CD14-positive monocyte (primary cell): ENCODE measurements at regions not wholly inside any gene's neighbourhood (a gene's known extent, or its start where the extent isn't known, plus 50 kb on each side); places are given as distances from the start of the nearest gene placed in this dataset.

ENCODE experiments used
- DNase-seq, 3 donors: peaks; one replicate each; pipeline ENCODE4 v3.0.0-alpha.2; 2011 to 2022
- H2AFZ ChIP-seq: 2 replicates; pipeline ENCODE4 v1.6.0; 2012; ENCODE audit warnings: mild to moderate bottlenecking, low read depth, low read length, inconsistent platforms; ENCODE audit not compliant: insufficient read depth, poor library complexity, severe bottlenecking
- H3K27ac ChIP-seq, 2 donors: 1 replicate in 1 of 2; 2 replicates in 1 of 2; pipeline ENCODE4 v1.5.1; 2012 to 2013; ENCODE audit warnings: low read length in 2 of 2, control low read depth in 1 of 2, inconsistent platforms in 1 of 2, low read depth in 1 of 2, mild to moderate bottlenecking in 1 of 2
- H3K27me3 ChIP-seq, 2 donors: one replicate each; pipeline versions ENCODE4 v1.6.0 to v1.6.1; 2011 to 2013; ENCODE audit warnings: low read length in 2 of 2; ENCODE audit not compliant: control insufficient read depth in 2 of 2, insufficient read depth in 2 of 2
- H3K36me3 ChIP-seq, 2 donors: replicated peaks in 1 of 2; 1 replicate in 1 of 2; 2 replicates in 1 of 2; pipeline versions ENCODE4 v1.5.1 to v1.6.1; 2012 to 2013; ENCODE audit warnings: low read length in 2 of 2, control low read depth in 1 of 2, inconsistent platforms in 1 of 2, mild to moderate bottlenecking in 1 of 2; ENCODE audit not compliant: insufficient read depth in 2 of 2, control insufficient read depth in 1 of 2
- H3K4me1 ChIP-seq, 2 donors: 1 replicate in 1 of 2; 2 replicates in 1 of 2; pipeline versions ENCODE4 v1.5.1 to v1.6.1; 2012 to 2013; ENCODE audit warnings: low read length in 2 of 2, control low read depth in 1 of 2, inconsistent platforms in 1 of 2, mild to moderate bottlenecking in 1 of 2, moderate library complexity in 1 of 2; ENCODE audit not compliant: insufficient read depth in 2 of 2, control insufficient read depth in 1 of 2
- H3K4me2 ChIP-seq: replicated peaks from 2 replicates; pipeline ENCODE3; 2012; ENCODE audit warnings: low read length, moderate library complexity, mild to moderate bottlenecking; ENCODE audit not compliant: poor library complexity, severe bottlenecking; ENCODE audit errors: extremely low read depth
- H3K4me3 ChIP-seq, 3 experiments: fragments of 200-600 bp in 1 of 3; sonication (generic) in 1 of 3; replicated peaks in 1 of 3; 1 replicate in 2 of 3; 2 replicates in 1 of 3; pipeline ENCODE4 v1.5.1; 2011 to 2013; ENCODE audit warnings: low read length in 3 of 3, mild to moderate bottlenecking in 3 of 3, control low read depth in 2 of 3, low read depth in 2 of 3, inconsistent platforms in 1 of 3, moderate library complexity in 1 of 3
- H3K79me2 ChIP-seq: 2 replicates; pipeline ENCODE4 v1.6.0; 2012; ENCODE audit warnings: mild to moderate bottlenecking, control low read depth, inconsistent platforms, low read length, moderate library complexity; ENCODE audit not compliant: insufficient read depth
- H3K9ac ChIP-seq: 2 replicates; pipeline ENCODE4 v1.6.0; 2017; ENCODE audit warnings: low read length, mild to moderate bottlenecking; ENCODE audit not compliant: insufficient read depth, poor library complexity, severe bottlenecking
- H3K9me3 ChIP-seq, 2 donors: replicated peaks in 1 of 2; 1 replicate in 1 of 2; 2 replicates in 1 of 2; pipeline versions ENCODE4 v1.5.1 to v1.6.1; 2012 to 2013; ENCODE audit warnings: low read length in 2 of 2, control low read depth in 1 of 2; ENCODE audit not compliant: control insufficient read depth in 1 of 2, insufficient read depth in 1 of 2
- H4K20me1 ChIP-seq: 2 replicates; pipeline ENCODE4 v1.6.0; 2012; ENCODE audit warnings: mild to moderate bottlenecking, low read length, control low read depth, moderate library complexity; ENCODE audit not compliant: insufficient read depth
- H3K27ac Mint-ChIP-seq, 7 donors: one replicate each; pipeline ENCODE4 v1.8.0; 2020; ENCODE audit warnings: mild to moderate bottlenecking in 7 of 7, mixed read lengths in 7 of 7, moderate library complexity in 6 of 7, inconsistent platforms in 2 of 7
- H3K27me3 Mint-ChIP-seq, 3 donors: one replicate each; pipeline ENCODE4 v1.8.0; 2021 to 2022; ENCODE audit warnings: low read depth in 3 of 3, mild to moderate bottlenecking in 3 of 3, mixed read lengths in 3 of 3, moderate library complexity in 3 of 3, inconsistent platforms in 1 of 3
- H3K36me3 Mint-ChIP-seq, 2 donors: one replicate each; pipeline ENCODE4 v1.8.0; 2020; ENCODE audit warnings: mixed read lengths in 2 of 2, inconsistent platforms in 1 of 2, mild to moderate bottlenecking in 1 of 2
- H3K4me1 Mint-ChIP-seq: one replicate; pipeline ENCODE4 v1.8.0; 2020; ENCODE audit warnings: mild to moderate bottlenecking, mixed read lengths
- H3K4me3 Mint-ChIP-seq, 2 donors: one replicate each; pipeline ENCODE4 v1.8.0; 2020; ENCODE audit warnings: mild to moderate bottlenecking in 2 of 2, mixed read lengths in 2 of 2, moderate library complexity in 1 of 2
- H3K9me3 Mint-ChIP-seq, 7 donors: one replicate each; pipeline ENCODE4 v1.8.0; 2020 to 2022; ENCODE audit warnings: mixed read lengths in 7 of 7, mild to moderate bottlenecking in 6 of 7, moderate library complexity in 6 of 7, inconsistent platforms in 2 of 7
- CTCF ChIP-seq: fragments of 200-600 bp; IDR thresholded peaks from one replicate; pipeline ENCODE4 v1.8.0; 2022; ENCODE audit warnings: antibody characterized with exemption, mild to moderate bottlenecking
- WGBS: methylation state at CpG from one replicate; pipeline ENCODE4 v1.1.5; 2013; ENCODE audit warnings: missing lambda C conversion rate; ENCODE audit not compliant: insufficient coverage; 5-methylcytosine and 5-hydroxymethylcytosine counted together
- intact Hi-C, 2 donors: fragments of 100-400 bp; cut with micrococcal nuclease; formaldehyde crosslinking; loops; one replicate each; pipeline versions ENCODE4 v1.15.0 to v1.15.1; 2023

GRCh38 chr13:22270881-22271280, 600.0 kb downstream of the FGF9 start:
- no peak for DNase-seq
- no peaks in the 10 kb centered on the region for H3K4me1 Mint-ChIP-seq
- H3K4me3 ChIP-seq = no peak overlapping the region
- H3K27ac ChIP-seq = no peak overlapping the region
- H3K9me3 Mint-ChIP-seq = peaks cover 0 to 10% (median 3%) of the 10 kb centered on the region in 7 donors
- intact Hi-C loops = no loop called here
- H3K79me2 ChIP-seq = no peaks in the 10 kb centered on the region
- no peaks in the 10 kb centered on the region for H3K36me3 Mint-ChIP-seq
- TF ChIP-seq CTCF = no peak
- H3K9ac ChIP-seq = no peak overlapping the region
- no peaks in the 10 kb centered on the region for H3K4me1 ChIP-seq
- H3K9me3 ChIP-seq = peaks cover 0 to 8% of the 10 kb centered on the region in 2 donors
- no peaks in the 10 kb centered on the region for H3K27me3 ChIP-seq
- peaks cover 0 to 3% (median 3%) of the 10 kb centered on the region in 3 donors for H3K27me3 Mint-ChIP-seq
- H3K27ac Mint-ChIP-seq = no peak overlapping the region
- H3K36me3 ChIP-seq = no peaks in the 10 kb centered on the region
- H4K20me1 ChIP-seq = no peaks in the 10 kb centered on the region
- no peak overlapping the region for H3K4me3 Mint-ChIP-seq
- no peak overlapping the region for H3K4me2 ChIP-seq
- 83% methylated on average over 5 of the region's 5 CpGs for WGBS
- H2AFZ ChIP-seq = no peak overlapping the region

- WGBS = 80% methylated on average over 1 of the region's 2 CpGs
- H3K27me3 Mint-ChIP-seq = peaks cover 0 to 3% (median 2%) of the 10 kb centered on the region in 3 donors
- no peaks in the 10 kb centered on the region for H3K79me2 ChIP-seq
- no peak for DNase-seq
- H3K36me3 Mint-ChIP-seq = no peaks in the 10 kb centered on the region
- no peaks in the 10 kb centered on the region for H3K36me3 ChIP-seq
- no peak for TF ChIP-seq CTCF
- no peak overlapping the region for H3K4me2 ChIP-seq
- no peaks in the 10 kb centered on the region for H4K20me1 ChIP-seq
- H2AFZ ChIP-seq = no peak overlapping the region
- peaks cover 0 to 8% of the 10 kb centered on the region in 2 donors for H3K9me3 ChIP-seq
- no peak overlapping the region for H3K27ac ChIP-seq
- H3K4me3 Mint-ChIP-seq = no peak overlapping the region
- H3K9me3 Mint-ChIP-seq = peaks cover 0 to 10% (median 3%) of the 10 kb centered on the region in 7 donors
- H3K9ac ChIP-seq = no peak overlapping the region
- H3K4me1 ChIP-seq = no peaks in the 10 kb centered on the region
- intact Hi-C loops = no loop called here
- no peaks in the 10 kb centered on the region for H3K4me1 Mint-ChIP-seq
- no peak overlapping the region for H3K4me3 ChIP-seq
- H3K27ac Mint-ChIP-seq = no peak overlapping the region
- H3K27me3 ChIP-seq = no peaks in the 10 kb centered on the region
These were observed 601.0 kb downstream of the FGF9 start for GRCh38 chr13:22271903-22272302.
